Choroid plexus epithelial cell (primary cell): ENCODE measurements at regions not wholly inside any gene's neighbourhood (a gene's known extent, or its start where the extent isn't known, plus 50 kb on each side); places are given as distances from the start of the nearest gene placed in this dataset.

Experiments used
- DNase-seq: peaks from one replicate; pipeline ENCODE4 v3.0.0-alpha.2; 2010; ENCODE audit warnings: low read depth
- H3K4me3 ChIP-seq: 2 replicates; pipeline ENCODE4 v1.5.1; 2011; ENCODE audit warnings: low read depth, mild to moderate bottlenecking, control low read depth, low read length, moderate library complexity
- TF ChIP-seq, protein P1 (sequence below): conservative IDR thresholded peaks from 2 replicates; pipeline ENCODE4 v1.5.1; 2011; ENCODE audit warnings: low read depth, mild to moderate bottlenecking, control low read depth, inconsistent platforms, low read length, moderate library complexity

DNA sequence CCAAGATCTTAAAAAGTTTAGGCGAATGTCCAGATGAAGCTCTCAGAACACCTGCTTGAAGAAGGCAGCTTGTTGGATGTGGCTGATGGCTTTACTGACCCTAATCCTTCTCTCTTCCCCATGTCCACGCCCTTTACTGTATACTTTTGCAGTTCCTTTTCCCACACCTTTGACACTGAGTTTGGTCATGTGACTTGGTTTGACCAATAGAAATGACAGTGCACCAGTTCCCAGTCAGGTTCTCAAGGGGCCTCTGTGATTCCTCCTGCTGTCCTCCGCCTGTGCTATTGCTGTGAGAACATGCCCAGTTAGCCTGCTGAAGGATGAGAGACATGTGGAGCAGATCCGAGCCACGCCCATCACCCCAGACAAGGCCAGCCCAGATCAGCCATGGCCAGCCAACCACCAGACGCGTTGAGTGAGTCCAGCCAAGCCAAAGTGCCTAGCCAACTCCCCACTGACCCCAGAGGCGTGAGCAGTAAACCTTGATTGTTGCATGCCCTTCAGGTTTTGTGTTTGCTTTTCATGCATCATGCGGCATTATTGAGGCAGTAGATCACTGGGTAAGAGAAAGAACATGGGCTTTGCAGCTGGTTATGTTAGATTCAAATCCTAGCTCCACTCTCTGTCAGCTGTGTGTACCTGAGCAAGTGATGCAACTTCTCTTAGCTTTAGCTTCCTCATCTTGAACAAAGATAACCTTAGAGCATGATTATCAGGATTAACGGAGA, 258.0 kb upstream of the SIX2 start:
- TF ChIP-seq, protein P1, sequence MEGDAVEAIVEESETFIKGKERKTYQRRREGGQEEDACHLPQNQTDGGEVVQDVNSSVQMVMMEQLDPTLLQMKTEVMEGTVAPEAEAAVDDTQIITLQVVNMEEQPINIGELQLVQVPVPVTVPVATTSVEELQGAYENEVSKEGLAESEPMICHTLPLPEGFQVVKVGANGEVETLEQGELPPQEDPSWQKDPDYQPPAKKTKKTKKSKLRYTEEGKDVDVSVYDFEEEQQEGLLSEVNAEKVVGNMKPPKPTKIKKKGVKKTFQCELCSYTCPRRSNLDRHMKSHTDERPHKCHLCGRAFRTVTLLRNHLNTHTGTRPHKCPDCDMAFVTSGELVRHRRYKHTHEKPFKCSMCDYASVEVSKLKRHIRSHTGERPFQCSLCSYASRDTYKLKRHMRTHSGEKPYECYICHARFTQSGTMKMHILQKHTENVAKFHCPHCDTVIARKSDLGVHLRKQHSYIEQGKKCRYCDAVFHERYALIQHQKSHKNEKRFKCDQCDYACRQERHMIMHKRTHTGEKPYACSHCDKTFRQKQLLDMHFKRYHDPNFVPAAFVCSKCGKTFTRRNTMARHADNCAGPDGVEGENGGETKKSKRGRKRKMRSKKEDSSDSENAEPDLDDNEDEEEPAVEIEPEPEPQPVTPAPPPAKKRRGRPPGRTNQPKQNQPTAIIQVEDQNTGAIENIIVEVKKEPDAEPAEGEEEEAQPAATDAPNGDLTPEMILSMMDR = no peak
- no peak overlapping the region for H3K4me3 ChIP-seq
- no peak for DNase-seq

DNA sequence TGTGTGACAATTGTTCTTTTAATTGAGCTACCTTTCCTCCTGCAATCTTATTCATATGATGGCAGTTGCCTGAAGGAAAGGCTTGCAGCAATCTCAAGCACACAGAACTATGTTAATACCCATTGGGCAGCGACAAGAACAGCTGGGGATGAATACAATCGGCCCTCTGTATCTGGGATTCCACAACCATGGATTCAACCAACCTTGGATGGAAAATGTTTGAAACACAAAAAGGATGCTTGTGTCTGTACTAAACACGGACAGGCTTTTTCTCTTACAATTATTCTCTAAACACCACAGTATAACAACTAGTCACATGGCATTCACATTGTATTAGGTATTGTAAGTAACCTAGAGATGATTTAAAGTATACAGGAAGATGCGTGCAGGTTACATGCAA, 256.1 kb upstream of the SIX2 start:
- no peak for DNase-seq
- TF ChIP-seq, protein P1 = no peak
- H3K4me3 ChIP-seq = no peak overlapping the region

DNA sequence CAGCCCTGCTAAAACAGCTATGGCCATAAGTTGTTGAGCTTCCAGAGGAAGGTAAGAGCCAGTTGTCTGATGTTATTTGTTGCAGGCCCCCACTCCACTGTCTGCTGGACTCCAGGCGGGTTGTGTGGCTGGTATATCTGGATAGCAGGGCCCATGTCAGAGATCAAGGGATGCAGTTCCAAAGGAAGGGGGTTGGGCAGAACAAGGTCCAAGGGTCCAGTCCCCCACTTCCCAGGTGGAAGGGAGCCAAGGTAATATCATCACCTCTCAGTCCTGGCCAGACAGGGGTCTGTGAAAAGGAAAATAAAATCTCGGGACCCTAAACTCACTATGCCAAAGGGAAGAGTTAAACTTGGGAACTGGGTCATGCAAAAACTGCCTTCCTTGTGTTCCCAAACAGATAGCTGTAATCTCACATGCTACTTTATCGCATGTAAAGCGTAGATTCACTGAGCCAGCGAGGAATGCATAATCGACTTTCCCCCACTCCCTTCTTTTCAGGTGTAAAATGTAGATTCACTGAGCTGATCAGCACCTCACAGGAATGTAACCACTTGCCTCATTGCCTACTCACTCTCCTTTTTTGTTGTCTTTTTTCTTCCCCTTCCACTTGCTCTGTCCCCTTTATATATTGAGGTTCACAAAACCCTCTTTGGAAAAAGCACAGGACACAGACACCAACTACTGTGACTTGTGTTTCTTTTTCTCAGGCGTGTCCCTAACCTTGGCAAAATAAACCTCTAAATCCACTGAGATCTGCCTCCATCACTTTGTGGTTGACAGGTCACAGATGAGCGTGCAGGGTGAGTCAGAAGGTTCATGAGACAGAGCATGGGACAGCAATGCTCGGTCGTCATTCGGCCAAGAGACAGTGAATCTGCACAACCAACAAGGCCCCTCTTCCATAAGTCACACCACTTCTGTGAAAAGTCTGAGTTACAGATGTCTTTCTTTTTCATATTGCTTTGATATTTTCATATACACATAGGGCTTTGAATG, 255.3 kb upstream of the SIX2 start:
- TF ChIP-seq, protein P1 = no peak

DNA sequence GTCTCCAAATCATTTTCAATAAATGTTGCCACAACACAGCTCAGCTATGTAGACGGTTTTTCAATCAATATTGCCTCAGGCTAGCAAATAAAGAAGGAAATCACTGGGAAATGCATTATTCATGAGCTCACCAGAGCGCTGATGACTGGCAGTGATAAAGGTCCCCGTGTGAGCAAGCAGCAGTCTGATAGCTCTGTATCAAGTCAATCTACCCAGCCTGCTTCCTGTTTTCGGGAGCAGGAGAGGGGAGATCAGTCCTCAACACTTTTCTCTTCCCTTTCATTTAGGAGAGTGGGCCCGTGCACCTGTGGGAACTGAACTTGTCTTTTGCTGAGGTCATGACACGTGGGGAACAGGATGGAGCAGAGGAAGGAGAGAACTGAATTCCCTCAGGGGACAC, 253.9 kb upstream of the SIX2 start:
- H3K4me3 ChIP-seq = no peak overlapping the region
- TF ChIP-seq, protein P1 = no peak
- no peak for DNase-seq

More for the DNA sequence above, 255.3 kb upstream of the SIX2 start:
- DNase-seq = peak; percentile 34
- no peak overlapping the region for H3K4me3 ChIP-seq

DNA sequence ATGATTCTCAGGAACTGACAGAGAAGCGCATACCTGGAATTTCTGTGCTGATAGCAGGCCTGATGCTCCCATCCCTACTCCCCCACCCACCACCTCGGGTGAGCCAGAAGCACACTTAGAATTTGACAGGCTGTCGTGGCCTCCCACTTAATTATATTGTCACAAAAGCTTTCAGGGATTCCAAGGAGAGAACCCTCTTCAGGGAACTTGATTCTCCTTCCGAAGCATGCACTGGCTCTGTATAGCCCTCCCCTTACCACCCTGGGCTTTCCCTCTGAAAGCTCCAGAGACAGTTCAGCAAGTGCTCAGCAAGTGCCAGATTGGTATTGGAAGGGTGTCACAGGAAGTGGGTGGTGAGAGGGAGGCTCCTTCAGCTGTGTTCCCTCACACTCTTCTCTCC, 252.5 kb upstream of the SIX2 start:
- no peak overlapping the region for H3K4me3 ChIP-seq
- TF ChIP-seq, protein P1 = no peak
- DNase-seq = no peak

DNA sequence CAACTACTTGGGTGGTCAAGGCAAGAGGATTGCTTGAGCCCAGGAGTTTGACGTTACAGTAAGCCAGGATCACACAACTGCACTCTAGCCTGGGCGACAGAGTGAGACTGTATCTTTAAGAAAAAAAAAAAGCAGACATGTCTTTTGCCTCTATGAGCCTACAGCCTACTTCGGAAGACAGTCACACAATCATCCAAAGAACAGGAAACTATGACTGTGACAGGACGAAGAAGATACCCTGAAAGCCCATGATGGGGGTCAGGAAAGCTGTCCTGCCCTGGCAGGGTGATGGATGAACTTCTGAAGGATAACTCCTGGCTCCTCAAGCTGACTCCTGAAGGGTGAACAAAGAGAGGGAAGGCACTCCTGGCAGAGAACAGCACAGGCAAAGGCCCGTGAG, 251.7 kb upstream of the SIX2 start:
- TF ChIP-seq, protein P1 = no peak
- DNase-seq = no peak
- no peak overlapping the region for H3K4me3 ChIP-seq
